Posterior cingulate gyrus (tissue), 11 donors: ENCODE measurements at regions not wholly inside any gene's neighbourhood (a gene's known extent, or its start where the extent isn't known, plus 50 kb on each side); places are given as distances from the start of the nearest gene placed in this dataset.
"Not testable (repeated sequence)": the region's sequence is repeated elsewhere in the genome, so short reads cannot be mapped to it uniquely, and the experiment has no call there.

Source experiments
- DNase-seq, 10 donors: peaks; one replicate each; pipeline versions ENCODE4 v3.0.0 to v3.0.0-alpha.2; 2020 to 2021; ENCODE audit warnings: mixed read lengths in 3 of 10
- intact Hi-C: fragments of 100-400 bp; cut with DNase I; formaldehyde crosslinking; loops from one replicate; pipeline ENCODE4 v1.15.1; 2023

GRCh38 chr1:157370698-157371097 is 181.6 kb downstream of the FCRL5 start:
- intact Hi-C loops, result loop anchor here (2.0 to 10.0 kb wide), 2 partner anchors 118 to 176 kb away; no protein-coding TSS in a partner anchor
- peak in 1 of 10 donors; percentile 48 for DNase-seq

- intact Hi-C loops, result loop anchor here (2.0 to 10.0 kb wide), 2 partner anchors 119 to 175 kb away; no protein-coding TSS in a partner anchor
- peak in 4 of 10 donors; percentile 12 to 31 (median 20) for DNase-seq
Measured at GRCh38 chr1:157369808-157370521, 182.3 kb downstream of the FCRL5 start.

GRCh38 chr1:157368941-157369340 is 183.4 kb downstream of the FCRL5 start:
- intact Hi-C loops, DNase-seq: not testable (repeated sequence)

- intact Hi-C loops, result no loop called here
- no peak for DNase-seq
Measured at GRCh38 chr1:157368363-157368762, 184.0 kb downstream of the FCRL5 start.

- no peak for DNase-seq
- intact Hi-C loops, result no loop called here
Measured at GRCh38 chr1:157367870-157368269, 184.4 kb downstream of the FCRL5 start.

GRCh38 chr1:157367091-157367739 is 185.1 kb downstream of the FCRL5 start:
- no peak for DNase-seq
- intact Hi-C loops, result no loop called here

GRCh38 chr1:157364612-157365011 is 187.7 kb downstream of the FCRL5 start:
- no peak for DNase-seq
- intact Hi-C loops, result no loop called here

GRCh38 chr1:157363660-157364140 is 188.6 kb downstream of the FCRL5 start:
- intact Hi-C loops, result no loop called here
- DNase-seq, result peak in 3 of 10 donors; percentile 20 to 75 (median 34)

- DNase-seq, result no peak
- intact Hi-C loops, result no loop called here
Measured at GRCh38 chr1:157360023-157360390, 192.3 kb downstream of the FCRL5 start.

GRCh38 chr1:157359314-157360022 is 192.8 kb downstream of the FCRL5 start:
- DNase-seq, result no peak
- intact Hi-C loops, result no loop called here

- intact Hi-C loops, result no loop called here
- DNase-seq, result no peak
Measured at GRCh38 chr1:157357111-157357510, 195.2 kb downstream of the FCRL5 start.

- DNase-seq, result no peak
- intact Hi-C loops, result no loop called here
Measured at GRCh38 chr1:157356601-157357000, 195.7 kb downstream of the FCRL5 start.

GRCh38 chr1:157353546-157353945 is 198.8 kb downstream of the FCRL5 start:
- intact Hi-C loops, result no loop called here
- no peak for DNase-seq

GRCh38 chr1:157352817-157353408 is 199.4 kb downstream of the FCRL5 start:
- no peak for DNase-seq
- intact Hi-C loops, result no loop called here

- no peak for DNase-seq
- intact Hi-C loops, result no loop called here
Measured at GRCh38 chr1:157352216-157352615, 200.1 kb downstream of the FCRL5 start.

GRCh38 chr1:157351800-157352199 is 200.5 kb downstream of the FCRL5 start:
- DNase-seq, intact Hi-C loops: not testable (repeated sequence)

GRCh38 chr1:157348538-157349480 is 203.5 kb downstream of the FCRL5 start:
- DNase-seq, result no peak
- intact Hi-C loops, result no loop called here

GRCh38 chr1:157347506-157347905 is 204.8 kb downstream of the FCRL5 start:
- intact Hi-C loops, result no loop called here

GRCh38 chr1:157337785-157338184 is 199.6 kb upstream of the ETV3 start:
- intact Hi-C loops, result loop anchor here (10.0 kb wide), 1 partner anchor 73 kb away; no protein-coding TSS in a partner anchor
- DNase-seq, result not testable (repeated sequence)

More at GRCh38 chr1:157347506-157347905, 204.8 kb downstream of the FCRL5 start:
- no peak for DNase-seq
